Hematopoietic multipotent progenitor cell (in vitro differentiated cells): ENCODE measurements at regions not wholly inside any gene's neighbourhood (a gene's known extent, or its start where the extent isn't known, plus 50 kb on each side); places are given as distances from the start of the nearest gene placed in this dataset. TPM values are rescaled to one million over a fixed set of nuclear protein-coding genes. Genes with fewer than 3 reads are reported as not detected.
A peak's percentile ranks its signal among the peaks of the same experiment; 100 is the strongest.
"Not testable (repeated sequence)": the region's sequence is repeated elsewhere in the genome, so short reads cannot be mapped to it uniquely, and the experiment has no call there.

Experiments
- DNase-seq, 3 donors: peaks; one replicate each; pipeline ENCODE4 v3.0.0-alpha.2; 2011 to 2015; ENCODE audit warnings: low read depth in 2 of 3, low spot score in 2 of 3
- small RNA-seq: library from RNA; depleted of rRNA; stranded (forward); fragments of <200 nt; gene quantifications from one replicate; pipeline ENCODE3, GENCODE V24; 2012

GRCh38 chrX:2574271-2574670 is 73.5 kb upstream of the DHRSX start:
- DNase-seq, result no peak

- DNase-seq, result no peak
These were observed 72.0 kb upstream of the DHRSX start for GRCh38 chrX:2572740-2573139.

GRCh38 chrX:2568125-2568524 is 67.3 kb upstream of the DHRSX start:
- DNase-seq, result no peak

GRCh38 chrX:2566055-2566454 is 65.3 kb upstream of the DHRSX start:
- DNase-seq, result no peak

GRCh38 chrX:2561456-2561855 is 60.7 kb upstream of the DHRSX start:
- peak in 1 of 3 donors; percentile 65 for DNase-seq

GRCh38 chrX:2559124-2559523 is 58.3 kb upstream of the DHRSX start:
- no peak for DNase-seq

- DNase-seq, result no peak
These were observed 54.1 kb upstream of the DHRSX start for GRCh38 chrX:2554891-2555290.

GRCh38 chrX:2554066-2554465 is 53.3 kb upstream of the DHRSX start:
- DNase-seq, result not testable (repeated sequence)

- no peak for DNase-seq
These were observed 51.9 kb upstream of the DHRSX start for GRCh38 chrX:2552621-2553201.

GRCh38 chrX:2550328-2551020 is 49.7 kb upstream of the DHRSX start:
- DNase-seq, result no peak

Small RNA genes in the stretch of these regions (small RNA-seq; reads per million reads assigned to genes)
- not detected for gene MIR6089
